ENCODE measurements at regions not wholly inside any gene's neighbourhood (a gene's known extent, or its start where the extent isn't known, plus 50 kb on each side); places are given as distances from the start of the nearest gene placed in this dataset.

DNA sequence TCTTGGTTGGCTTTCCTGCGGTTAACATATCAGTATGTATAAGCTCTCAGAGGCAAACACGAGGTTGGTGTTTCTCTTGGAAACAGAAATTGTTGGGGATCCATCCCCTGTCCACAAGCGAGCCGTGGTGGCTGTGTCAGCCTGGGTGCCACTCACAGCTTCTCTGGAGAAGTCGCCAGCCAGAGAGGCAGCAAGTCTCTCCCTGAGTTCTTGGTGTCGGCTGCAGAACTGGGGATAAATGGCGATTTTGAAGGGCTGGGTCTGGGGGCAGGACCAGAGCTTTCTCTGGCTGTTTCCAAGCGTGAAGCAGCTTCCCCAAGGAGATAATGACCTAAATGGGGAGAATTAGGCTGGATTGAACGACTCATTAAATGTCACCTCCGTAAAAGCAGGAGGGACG lies 335.3 kb downstream of the GLRX3 start:
- DNase-seq (ENCODE audit: extremely low read depth in 1 of 11, low read depth in 9 of 11, low spot score in 4 of 11) = no peak

DNA sequence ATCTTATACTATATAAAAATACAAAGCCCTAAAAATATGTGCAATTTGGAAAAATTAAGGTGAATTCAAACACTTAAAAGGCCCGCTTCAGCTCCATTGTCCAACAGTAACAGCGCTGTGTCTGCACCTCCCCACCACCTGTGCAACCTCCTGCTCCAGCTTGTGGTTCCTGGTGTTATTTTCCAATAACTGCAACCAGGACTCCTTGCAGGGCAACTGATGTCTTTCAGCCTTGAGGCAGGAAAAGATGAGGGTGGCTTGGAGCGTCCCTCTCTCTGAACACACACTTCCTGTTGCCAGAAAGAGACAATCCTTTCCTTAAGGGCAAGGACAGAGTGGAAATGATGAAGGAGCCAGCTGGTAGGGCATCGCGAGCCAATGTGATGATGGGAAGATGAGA lies 336.0 kb downstream of the GLRX3 start:
- no peak for DNase-seq (ENCODE audit: extremely low read depth in 1 of 11, low read depth in 9 of 11, low spot score in 4 of 11)

DNA sequence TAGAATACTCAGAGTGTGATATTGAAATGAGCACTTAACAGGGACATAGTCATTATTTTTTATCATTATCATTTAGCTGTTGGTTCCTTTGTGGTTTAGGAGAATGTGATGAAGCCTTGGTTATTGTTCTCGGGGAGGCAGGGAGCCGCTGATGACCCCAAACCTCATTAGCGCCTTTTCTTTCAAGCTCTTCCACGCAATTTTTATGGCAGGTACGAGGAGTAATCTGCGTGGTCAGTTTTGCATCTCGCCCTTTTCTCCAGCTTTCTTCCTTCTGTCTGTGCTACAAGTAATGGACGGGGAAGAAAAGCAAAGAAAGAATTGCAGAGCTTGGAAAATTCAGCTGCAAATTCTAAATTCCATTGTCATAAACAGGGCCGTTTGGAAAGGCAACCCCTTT lies 338.4 kb downstream of the GLRX3 start:
- no peak for DNase-seq (ENCODE audit: extremely low read depth in 1 of 11, low read depth in 9 of 11, low spot score in 4 of 11)

- no peak for DNase-seq (ENCODE audit: extremely low read depth in 1 of 11, low read depth in 9 of 11, low spot score in 4 of 11)
Observed at GRCh38 chr10:130477360-130477759, 341.2 kb downstream of the GLRX3 start.

GRCh38 chr10:130479146-130479545 lies 343.0 kb downstream of the GLRX3 start:
- DNase-seq (ENCODE audit: extremely low read depth in 1 of 11, low read depth in 9 of 11, low spot score in 4 of 11) = no peak

DNA sequence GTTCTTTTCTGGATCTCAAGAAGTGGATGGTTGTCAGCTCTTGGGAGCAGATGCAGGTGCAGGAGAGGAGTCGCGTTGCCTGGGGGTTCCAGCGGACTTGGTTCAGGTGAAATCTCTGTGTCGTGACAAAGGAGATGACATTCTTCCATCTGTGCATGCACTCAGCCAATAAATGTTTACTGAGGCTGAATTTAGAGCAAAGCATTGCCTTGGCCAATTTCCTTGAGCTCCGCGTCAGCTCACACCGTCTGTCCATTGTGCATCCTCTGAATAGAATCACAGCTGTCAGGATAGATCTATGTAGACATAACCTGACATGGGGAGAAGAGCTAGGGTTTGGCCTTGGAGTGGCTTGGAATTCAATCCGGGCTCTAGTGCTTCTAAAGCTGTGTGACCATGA lies 343.7 kb downstream of the GLRX3 start:
- DNase-seq (ENCODE audit: extremely low read depth in 1 of 11, low read depth in 9 of 11, low spot score in 4 of 11) = no peak

DNA sequence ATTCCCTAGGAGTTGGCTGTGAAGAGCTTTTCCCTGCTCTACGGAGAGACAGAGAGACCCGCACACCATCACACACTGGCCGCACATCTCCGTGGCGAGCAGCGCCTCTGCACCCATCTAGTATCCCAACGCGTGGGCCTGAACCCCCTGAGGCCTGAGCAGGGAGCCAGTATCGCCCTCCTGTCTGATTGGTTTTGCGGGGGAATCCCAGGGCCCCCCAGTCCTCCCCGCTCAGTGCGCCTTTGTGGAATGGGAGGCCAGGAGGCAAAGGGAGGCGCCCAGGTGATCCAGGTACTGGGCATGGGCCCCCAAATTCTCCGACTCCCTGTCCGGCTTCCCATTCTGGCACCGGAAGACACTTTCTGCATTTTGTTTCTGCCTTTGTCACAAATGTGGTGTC lies 344.3 kb downstream of the GLRX3 start:
- no peak for DNase-seq (ENCODE audit: extremely low read depth in 1 of 11, low read depth in 9 of 11, low spot score in 4 of 11)

DNA sequence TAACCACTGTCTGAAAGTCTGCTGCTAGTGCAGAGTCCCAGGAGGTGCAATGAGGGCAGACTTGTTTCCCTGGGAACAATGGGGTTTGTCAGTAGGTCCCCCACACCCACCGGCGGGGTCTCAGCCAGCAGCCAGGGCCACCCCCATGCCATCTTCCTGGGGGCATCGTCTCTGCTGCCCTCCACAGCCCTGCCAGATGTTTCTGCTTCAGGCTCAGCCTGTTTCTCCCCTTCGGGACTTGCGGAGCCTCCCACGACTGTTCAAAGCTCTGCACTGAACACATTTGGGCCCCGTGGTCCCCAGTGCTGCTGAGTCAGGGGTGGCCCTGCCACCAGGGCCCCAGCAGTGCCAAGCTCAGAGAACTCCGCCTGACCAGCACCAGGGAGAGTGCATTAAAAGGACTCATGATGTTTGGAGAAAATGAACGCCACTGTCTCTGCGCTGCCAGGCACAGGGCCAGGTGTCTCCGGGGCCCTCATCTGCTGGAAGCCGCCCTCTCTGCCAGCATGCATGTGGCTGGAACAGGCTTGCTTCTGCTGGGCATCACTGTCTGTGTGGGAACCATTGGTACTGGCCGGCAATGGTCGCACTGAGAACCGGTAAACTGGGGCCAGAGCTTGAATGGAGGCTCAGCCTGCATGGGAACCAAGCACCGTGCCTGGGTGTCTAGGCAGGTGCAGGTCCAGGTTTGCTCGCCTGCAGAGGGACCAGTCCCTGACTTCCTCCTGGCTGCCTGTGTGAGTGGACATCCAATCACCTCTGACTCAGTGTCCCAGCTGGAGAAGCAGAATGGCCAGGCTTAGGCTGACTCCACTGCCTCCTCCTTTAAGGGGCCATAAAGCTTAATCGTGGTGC lies 345.1 kb downstream of the GLRX3 start:
- DNase-seq (ENCODE audit: extremely low read depth in 1 of 11, low read depth in 9 of 11, low spot score in 4 of 11) = no peak

DNA sequence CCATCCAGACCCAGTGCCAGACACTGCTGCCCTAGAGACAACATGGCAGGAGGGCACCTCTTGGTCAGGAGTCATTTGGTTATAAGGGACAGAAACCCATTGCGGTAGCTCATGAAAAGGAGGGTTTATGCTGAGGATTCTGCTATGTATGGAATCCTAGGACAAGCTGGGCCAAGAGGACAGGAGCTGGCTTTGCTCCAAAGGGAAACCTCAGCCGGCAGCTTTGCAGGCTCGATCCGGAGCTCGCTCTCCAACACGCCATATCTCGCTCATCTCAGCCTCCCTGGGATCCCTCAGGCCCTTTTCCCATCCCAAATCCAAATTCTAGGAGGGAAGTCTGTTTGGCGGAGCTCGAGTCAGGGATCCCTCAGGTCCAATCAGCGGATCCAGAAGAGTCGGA lies 345.7 kb downstream of the GLRX3 start:
- DNase-seq (ENCODE audit: extremely low read depth in 1 of 11, low read depth in 9 of 11, low spot score in 4 of 11) = no peak

DNA sequence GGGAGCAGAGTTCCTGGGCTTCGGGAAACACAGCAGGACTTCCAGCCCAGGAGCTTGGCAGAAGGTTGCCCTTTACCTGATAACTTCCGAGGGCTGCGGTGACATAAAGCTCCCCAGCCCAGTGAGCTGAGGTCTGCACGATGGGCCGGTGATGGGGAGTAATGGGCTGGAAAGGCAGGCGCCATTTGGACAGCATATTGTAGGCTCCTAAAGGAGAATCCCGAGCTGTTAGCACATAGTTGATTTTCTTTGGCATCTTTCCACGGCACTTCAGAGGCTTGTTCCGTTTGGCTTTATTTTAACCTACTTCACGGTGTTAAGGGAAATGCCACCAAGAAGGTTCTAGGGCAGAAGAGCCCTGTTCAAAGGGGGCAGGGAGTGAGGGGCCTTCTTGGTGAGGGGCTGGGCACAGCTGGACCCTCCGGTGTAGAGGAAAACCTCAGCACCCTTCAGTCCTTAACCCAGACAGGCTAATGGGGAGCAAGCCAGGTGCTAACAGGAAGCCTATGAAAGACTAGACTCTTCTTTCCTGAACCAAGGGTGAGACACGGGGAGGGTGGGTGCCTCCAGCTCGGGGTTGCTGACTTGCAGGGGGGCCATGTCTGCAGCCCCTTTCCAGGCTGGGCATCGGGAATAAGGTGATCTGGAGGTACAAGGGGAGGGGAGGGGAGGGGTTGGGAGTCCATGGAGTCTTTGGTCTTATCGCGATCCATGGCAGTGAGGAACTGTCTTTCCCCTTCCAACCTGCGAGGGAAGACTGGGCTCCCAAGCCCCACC lies 347.7 kb downstream of the GLRX3 start:
- peak in 2 of 11 donors; percentile 23 to 34 for DNase-seq (ENCODE audit: extremely low read depth in 1 of 11, low read depth in 9 of 11, low spot score in 4 of 11)

DNA sequence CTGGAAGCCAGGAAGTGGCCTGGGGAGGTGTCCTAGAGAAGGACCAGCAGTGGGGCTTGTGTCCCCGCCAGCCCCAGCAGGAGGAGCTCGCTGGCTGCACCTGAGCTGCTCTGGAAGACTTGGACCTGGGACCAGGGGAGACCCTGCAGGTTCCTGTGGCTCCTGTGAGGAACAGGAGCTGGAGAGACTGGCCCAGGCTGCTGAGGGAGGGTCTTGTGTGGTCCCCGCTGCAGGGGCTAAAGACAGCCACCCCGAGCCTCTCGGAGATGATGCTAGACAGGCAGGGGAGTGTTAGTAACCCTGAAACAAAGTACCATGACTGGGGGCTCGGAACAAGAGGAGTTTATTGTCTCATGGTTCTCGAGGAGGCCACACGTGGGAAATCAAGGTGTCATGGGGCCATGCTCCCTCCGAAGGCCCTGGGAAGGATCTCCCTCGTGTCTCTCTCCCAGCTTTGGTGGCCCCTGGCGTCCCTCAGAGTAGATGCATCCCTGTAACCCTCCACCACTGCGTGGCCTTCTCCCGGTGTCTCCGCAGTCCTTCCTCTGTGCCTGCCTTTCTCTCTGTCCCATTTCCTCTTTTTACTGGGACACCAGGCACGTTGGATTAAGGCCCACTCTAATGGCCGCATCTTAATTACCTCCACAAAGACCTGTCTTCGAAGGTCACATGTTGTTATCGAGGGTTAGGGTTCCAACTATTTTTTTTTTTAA lies 348.4 kb downstream of the GLRX3 start:
- DNase-seq (ENCODE audit: extremely low read depth in 1 of 11, low read depth in 9 of 11, low spot score in 4 of 11) = no peak

DNA sequence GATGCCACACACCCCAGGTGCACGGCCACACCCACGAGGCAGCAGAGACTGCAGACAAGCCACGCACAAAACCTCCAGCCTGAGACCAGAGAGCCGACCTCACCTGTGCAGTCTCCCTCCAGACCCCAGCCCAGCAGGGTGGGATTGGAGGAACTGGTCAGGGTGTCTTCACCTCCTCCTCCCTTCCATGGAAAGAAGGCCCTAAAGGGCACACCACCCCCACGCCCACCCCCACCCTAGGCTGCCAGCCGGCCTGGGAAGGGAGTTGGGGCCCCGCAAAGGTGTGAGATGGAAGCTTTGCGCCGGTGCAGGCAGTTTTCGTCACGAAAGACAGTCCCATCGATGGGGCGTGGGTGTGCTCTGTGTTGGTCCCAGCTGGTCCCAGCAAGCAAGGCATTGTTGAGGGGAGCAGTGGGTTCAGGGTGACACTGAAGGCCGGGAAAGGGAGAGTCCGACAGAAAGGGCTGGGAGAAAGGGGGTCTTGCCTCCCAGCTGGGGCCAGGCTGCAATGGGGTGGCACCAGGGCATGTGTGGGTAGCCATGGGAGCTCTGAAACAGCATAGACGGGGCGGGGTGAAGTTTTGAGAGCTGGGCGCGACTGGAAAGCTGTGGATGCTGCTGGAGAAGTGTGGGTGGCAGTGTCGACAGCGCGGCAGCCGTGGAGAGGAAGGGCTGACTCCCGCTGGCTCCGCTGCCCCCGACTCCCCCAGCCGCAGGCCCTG lies 349.2 kb downstream of the GLRX3 start:
- no peak for DNase-seq (ENCODE audit: extremely low read depth in 1 of 11, low read depth in 9 of 11, low spot score in 4 of 11)

- peak in 2 of 11 donors; percentile 27 to 45 for DNase-seq (ENCODE audit: extremely low read depth in 1 of 11, low read depth in 9 of 11, low spot score in 4 of 11)
Observed at GRCh38 chr10:130485958-130486895, 350.0 kb downstream of the GLRX3 start.

- DNase-seq (ENCODE audit: extremely low read depth in 1 of 11, low read depth in 9 of 11, low spot score in 4 of 11) = no peak
Observed at GRCh38 chr10:130486906-130487305, 350.7 kb downstream of the GLRX3 start.

DNA sequence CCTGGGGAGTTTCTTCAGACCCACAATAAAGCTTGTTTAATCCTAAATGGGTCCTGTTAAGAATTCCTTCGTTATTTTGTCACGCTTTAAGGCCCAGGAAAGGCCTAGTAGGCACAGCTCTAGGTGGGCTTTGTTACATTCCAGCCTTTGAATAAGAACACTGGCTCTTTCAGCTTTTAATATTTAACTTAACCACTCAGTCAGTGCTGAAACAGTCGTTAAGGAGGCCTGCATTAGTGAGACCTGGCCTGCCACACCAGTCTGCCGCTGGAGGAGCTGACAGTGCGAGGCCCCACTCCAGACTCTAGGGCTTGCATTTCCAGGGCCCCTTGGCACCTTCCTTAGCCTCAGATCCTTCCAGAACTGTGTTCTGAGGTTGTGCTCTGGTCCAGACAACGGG lies 351.4 kb downstream of the GLRX3 start:
- DNase-seq (ENCODE audit: extremely low read depth in 1 of 11, low read depth in 9 of 11, low spot score in 4 of 11) = peak in 1 of 11 donors; percentile 41

- DNase-seq (ENCODE audit: extremely low read depth in 1 of 11, low read depth in 9 of 11, low spot score in 4 of 11) = no peak
Observed at GRCh38 chr10:130489891-130490290, 353.7 kb downstream of the GLRX3 start.

- no peak for DNase-seq (ENCODE audit: extremely low read depth in 1 of 11, low read depth in 9 of 11, low spot score in 4 of 11)
Observed at GRCh38 chr10:130491011-130491692, 355.0 kb downstream of the GLRX3 start.

DNA sequence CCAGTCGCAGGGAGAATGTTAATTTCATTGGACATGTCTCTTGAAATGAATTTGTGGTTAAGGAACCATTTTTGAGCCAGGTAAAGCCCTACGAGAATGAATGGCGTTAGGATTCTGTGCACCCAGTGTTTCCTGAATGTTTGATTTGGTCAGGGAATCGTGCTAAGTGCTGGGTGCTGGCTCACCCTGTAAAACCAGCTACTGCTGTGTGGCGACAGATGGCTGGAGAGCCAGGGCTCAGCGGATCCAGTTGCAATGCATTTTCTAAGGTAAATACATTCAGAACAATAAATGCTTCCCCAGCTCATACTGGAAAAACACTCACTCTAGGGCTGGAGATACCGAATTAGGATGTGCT lies 355.5 kb downstream of the GLRX3 start:
- no peak for DNase-seq (ENCODE audit: extremely low read depth in 1 of 11, low read depth in 9 of 11, low spot score in 4 of 11)
